GM12892 (cell line): ENCODE measurements at regions not wholly inside any gene's neighbourhood (a gene's known extent, or its start where the extent isn't known, plus 50 kb on each side); places are given as distances from the start of the nearest gene placed in this dataset.

ENCODE experiments used
- DNase-seq: peaks from one replicate; pipeline ENCODE4 v3.0.0; 2011; ENCODE audit not compliant: insufficient read length
- FAIRE-seq: peaks from 2 replicates; lab custom pipeline; 2011; peaks lifted over from hg19 to GRCh38; lab: Jason Lieb, UNC
- POLR2A ChIP-seq: IDR thresholded peaks from 2 replicates; pipeline ENCODE4 v1.6.1; 2011; ENCODE audit warnings: low read depth, low read length, control low read depth
- POLR2AphosphoS5 ChIP-seq: IDR thresholded peaks from 2 replicates; pipeline ENCODE4 v1.6.1; 2011; ENCODE audit warnings: low read depth, low read length, control low read depth
- TAF1 ChIP-seq: IDR thresholded peaks from 2 replicates; pipeline ENCODE4 v1.6.1; 2011; ENCODE audit warnings: low read depth, mild to moderate bottlenecking, control low read depth, low read length, borderline replicate concordance

DNA sequence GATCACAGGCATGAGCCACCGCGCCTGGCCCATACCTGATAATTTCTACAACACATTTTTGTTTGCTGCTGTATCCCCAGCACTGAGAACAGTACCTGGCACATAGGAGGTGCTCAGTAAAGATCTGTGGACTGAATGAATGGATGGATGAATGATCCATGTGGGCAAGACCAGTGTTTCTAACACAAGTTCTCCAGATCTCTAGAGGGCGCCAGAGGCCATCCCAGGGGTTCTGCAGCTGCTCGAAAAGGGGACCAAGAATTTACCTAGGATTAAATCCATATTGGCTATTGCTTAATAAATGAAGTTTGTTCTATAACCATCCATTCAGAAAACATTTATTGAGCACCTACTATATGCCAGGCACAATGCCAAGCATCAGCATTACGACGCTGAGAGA, 167.7 kb downstream of the ACTL8 start:
- no peak for TF ChIP-seq TAF1
- TF ChIP-seq POLR2A: no peak
- DNase-seq (peak; percentile 19), FAIRE-seq (no peak)

GRCh38 chr1:17923666-17924065, 168.5 kb downstream of the ACTL8 start:
- DNase-seq: no peak
- TF ChIP-seq POLR2A (no peak), TAF1 (no peak), POLR2AphosphoS5 (no peak)
- FAIRE-seq: no peak

GRCh38 chr1:17924578-17924977, 169.4 kb downstream of the ACTL8 start:
- TF ChIP-seq POLR2A: no peak
- TF ChIP-seq TAF1: no peak
- TF ChIP-seq POLR2AphosphoS5: no peak
- DNase-seq (no peak), FAIRE-seq (no peak)

GRCh38 chr1:17925290-17926237, 170.4 kb downstream of the ACTL8 start:
- no peak for DNase-seq
- no peak for FAIRE-seq
- TF ChIP-seq POLR2AphosphoS5: no peak
- no peak for TF ChIP-seq TAF1
- no peak for TF ChIP-seq POLR2A

DNA sequence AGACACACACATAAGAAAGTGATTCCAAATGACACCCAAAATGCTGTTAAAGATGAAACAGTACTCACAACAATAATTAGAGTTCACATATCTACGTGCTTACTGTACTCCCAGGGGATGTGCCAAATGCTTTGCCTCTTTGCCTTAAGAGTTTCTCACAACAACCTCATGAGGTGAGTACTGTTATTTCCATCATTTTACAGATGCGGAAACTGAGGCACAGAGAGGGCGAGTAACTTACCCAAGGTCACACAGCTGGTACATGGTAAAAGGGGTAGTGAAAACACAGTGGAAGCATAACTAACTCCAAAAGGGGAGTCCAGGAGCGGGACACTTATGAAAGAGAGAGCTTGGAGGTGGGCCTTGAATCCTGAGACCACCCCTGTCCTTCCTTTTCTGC, 171.8 kb downstream of the ACTL8 start:
- DNase-seq: no peak
- TF ChIP-seq TAF1 (no peak), POLR2A (no peak), POLR2AphosphoS5 (no peak)
- FAIRE-seq: no peak

GRCh38 chr1:17927952-17928351, 172.8 kb downstream of the ACTL8 start:
- DNase-seq (no peak), FAIRE-seq (no peak)
- TF ChIP-seq TAF1: no peak
- no peak for TF ChIP-seq POLR2A
- no peak for TF ChIP-seq POLR2AphosphoS5

DNA sequence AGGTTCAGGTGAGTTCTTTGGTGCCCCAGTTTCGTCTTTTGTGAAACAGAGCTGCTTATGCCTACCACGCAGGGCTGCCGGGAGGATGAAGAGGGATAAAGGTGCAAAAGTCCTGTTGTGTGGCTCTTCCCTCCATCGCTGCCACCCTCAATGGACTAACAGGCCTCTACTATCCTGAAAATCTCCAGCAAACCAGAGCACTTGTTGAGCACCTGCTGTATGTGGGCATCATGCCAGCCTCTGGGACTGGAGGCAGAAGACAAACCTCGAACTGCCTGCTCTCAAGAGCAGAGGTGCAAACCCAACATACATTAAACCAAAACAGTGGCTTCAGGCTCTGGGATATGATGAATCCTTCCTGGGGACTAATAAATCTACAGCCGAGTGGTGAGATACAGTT, 174.1 kb downstream of the ACTL8 start:
- DNase-seq (no peak), FAIRE-seq (no peak)
- TF ChIP-seq POLR2AphosphoS5: no peak
- TF ChIP-seq POLR2A: no peak
- no peak for TF ChIP-seq TAF1

DNA sequence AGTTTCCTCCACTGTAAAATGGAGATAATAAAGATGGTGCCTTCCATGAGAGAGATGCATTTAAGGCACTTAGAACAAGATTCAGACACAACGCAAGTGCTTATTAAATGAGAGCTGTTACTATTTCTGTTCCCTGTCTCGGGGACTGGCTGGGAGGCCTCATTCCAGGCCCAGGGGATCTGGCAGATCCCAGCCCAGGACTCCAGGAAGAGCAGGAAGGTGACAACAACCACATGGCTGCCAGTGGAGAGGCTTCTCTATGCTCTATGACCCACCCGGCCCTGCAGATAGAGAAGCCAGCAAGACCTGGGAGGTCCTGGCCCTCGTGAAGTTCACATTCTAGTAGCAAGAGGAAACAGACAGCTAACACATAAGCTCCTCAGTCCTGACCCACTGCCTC, 175.5 kb downstream of the ACTL8 start:
- DNase-seq (no peak), FAIRE-seq (no peak)
- TF ChIP-seq POLR2AphosphoS5: no peak

DNA sequence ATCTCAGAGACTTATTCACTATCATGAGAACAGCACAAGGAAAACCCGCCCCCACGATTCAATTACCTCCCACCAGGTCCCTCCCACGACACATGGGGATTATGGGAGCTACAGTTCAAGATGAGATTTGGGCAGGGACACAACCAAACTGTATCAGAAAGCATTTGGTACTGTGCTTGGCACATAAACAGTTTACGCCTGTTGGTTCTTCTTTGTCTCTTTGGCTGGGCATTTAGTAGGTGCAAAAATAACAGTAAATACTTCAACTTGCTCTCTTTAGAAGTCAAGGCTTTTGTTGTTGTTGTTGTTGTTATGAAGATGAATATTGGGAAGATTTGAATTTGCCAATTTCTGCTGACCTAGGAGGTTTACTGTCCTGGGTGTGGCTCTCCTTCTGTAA, 175.4 kb upstream of the IGSF21 start:
- no peak for FAIRE-seq
- no peak for DNase-seq
- TF ChIP-seq POLR2A (no peak), TAF1 (no peak), POLR2AphosphoS5 (no peak)

DNA sequence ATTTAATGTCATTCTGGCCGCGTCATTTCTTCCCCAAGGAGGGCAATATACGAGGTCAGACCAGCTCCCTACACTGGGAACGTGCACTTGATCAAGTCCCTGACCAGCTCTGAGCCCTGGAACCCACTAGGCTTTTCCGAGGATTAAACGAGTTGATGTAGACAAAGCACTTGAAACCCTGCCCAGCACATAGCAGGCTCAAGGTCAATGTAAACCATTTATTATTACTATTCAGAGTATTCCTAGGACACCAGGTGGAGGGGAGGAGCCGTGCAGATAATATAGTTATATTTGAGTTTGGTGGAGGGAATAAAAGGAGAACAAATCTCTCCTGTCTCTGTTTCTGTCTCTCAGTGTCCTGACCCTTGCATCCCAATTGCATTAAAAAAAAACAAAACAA, 174.1 kb upstream of the IGSF21 start:
- no peak for TF ChIP-seq TAF1
- TF ChIP-seq POLR2AphosphoS5: no peak
- TF ChIP-seq POLR2A: no peak
- DNase-seq: no peak

DNA sequence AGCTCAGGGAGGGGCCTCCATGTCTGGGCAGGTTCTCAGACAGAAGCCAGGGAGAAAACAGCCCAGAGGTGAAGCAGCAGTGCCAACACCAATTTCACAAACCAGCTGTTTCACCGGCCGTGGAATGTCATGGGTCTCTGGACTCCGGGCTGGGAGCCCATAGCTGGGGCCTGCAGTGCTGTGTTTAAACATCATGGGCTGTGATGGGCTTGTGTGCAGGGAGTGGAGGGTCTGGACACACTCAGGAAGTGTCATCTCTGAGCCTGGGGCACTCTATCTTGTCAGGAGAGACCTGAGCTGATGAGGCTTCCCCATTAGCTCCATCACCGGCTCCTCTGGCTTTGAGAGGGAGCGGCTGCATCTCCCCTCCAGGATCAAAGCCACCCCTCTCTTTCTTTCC, 173.6 kb upstream of the IGSF21 start:
- no peak for DNase-seq
- no peak for TF ChIP-seq TAF1
- TF ChIP-seq POLR2A: no peak
- TF ChIP-seq POLR2AphosphoS5: no peak
- FAIRE-seq: no peak

More for the DNA sequence above, 174.1 kb upstream of the IGSF21 start:
- no peak for FAIRE-seq

DNA sequence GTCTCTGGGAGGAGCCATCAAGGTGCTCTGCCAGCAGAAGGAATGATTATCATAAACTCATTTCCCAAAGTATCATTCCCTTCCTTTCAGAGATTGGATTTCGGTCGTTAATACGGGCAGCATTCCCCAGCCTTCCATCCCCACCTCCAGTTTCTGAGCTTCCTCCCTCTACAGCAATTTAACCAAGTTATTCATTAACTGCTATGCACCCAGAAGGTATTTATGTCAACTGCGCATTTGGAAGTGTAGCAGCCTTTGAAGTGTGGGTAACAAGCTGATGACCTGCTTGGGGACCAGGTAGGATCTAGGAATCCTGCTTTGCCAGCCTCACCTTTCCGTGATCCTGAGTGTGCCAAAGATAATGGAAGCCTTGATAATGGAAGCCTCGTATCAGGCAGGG, 172.4 kb upstream of the IGSF21 start:
- TF ChIP-seq POLR2AphosphoS5: no peak
- no peak for TF ChIP-seq POLR2A
- TF ChIP-seq TAF1: no peak
- no peak for FAIRE-seq
- DNase-seq: no peak
